HCT116 (cell line): ENCODE measurements at regions not wholly inside any gene's neighbourhood (a gene's known extent, or its start where the extent isn't known, plus 50 kb on each side); places are given as distances from the start of the nearest gene placed in this dataset.

ENCODE experiments used
- ATAC-seq: fragments of 200-7000 bp; cut with Tn5 transposase; 2 replicates; pipeline ENCODE4 v1.9.1; 2020; ENCODE audit warnings: mild to moderate bottlenecking, moderate library complexity
- BruUV-seq: library from RNA; stranded (reverse); fragments of 400-500 nt; replicated peaks from 2 replicates; lab custom pipeline; 2021; lab: Mats Ljungman, UMichigan
- CTCF ChIA-PET: fragments of 300-600 bp; sonication (Branson Sonifier 250); formaldehyde crosslinking; loops from one replicate; lab custom pipeline; 2021; ENCODE audit warnings: antibody characterized with exemption; lab: Charles Lee
- POLR2A ChIA-PET: fragments of 300-600, 350-600 bp; sonication (Branson Sonifier 250); formaldehyde crosslinking; loops from one replicate; lab custom pipeline; 2021; ENCODE audit warnings: antibody characterized with exemption; lab: Charles Lee
- RAD21 ChIA-PET, 2 experiments: fragments of 300-600 bp; sonication (Branson Sonifier 250); formaldehyde crosslinking; loops; one replicate each; lab custom pipeline; 2023; ENCODE audit warnings: low total read pairs in 2 of 2; ENCODE audit not compliant: uncharacterized antibody in 2 of 2, unreplicated experiment in 2 of 2, low non-redundant PET in 1 of 2; lab: Charles Lee
- DNase-seq: peaks from one replicate; pipeline ENCODE4 v3.0.0-alpha.2; 2010; ENCODE audit warnings: low read depth, low spot score
- H2AFZ ChIP-seq: fragments of 200-600 bp; shearing (Covaris generic), sonication (generic); 2 replicates; pipeline ENCODE4 v1.6.1; 2017; ENCODE audit warnings: low read depth, mixed run types, mixed read lengths, antibody characterized with exemption, low read length; ENCODE audit not compliant: poor library complexity, severe bottlenecking
- H3K27ac ChIP-seq: 2 replicates; pipeline ENCODE4 v1.5.1; 2012; ENCODE audit warnings: low read depth, low read length
- H3K27me3 ChIP-seq: fragments of 200-600 bp; sonication (generic); 2 replicates; pipeline ENCODE4 v1.6.1; 2016; ENCODE audit warnings: mixed run types, low read length, mixed read lengths; ENCODE audit not compliant: insufficient read depth
- H3K36me3 ChIP-seq, 2 experiments: fragments of 200-500 bp in 1 of 2; fragments of 200-600 bp in 1 of 2; sonication (Bioruptor generic) in 1 of 2; sonication (generic) in 1 of 2; 2 replicates each; pipeline versions ENCODE4 v1.5.1 to v1.6.1; 2014 to 2016; ENCODE audit warnings: low read length in 2 of 2, inconsistent platforms in 1 of 2, mixed read lengths in 1 of 2, mixed run types in 1 of 2; ENCODE audit not compliant: insufficient read depth in 2 of 2, control insufficient read depth in 1 of 2
- H3K4me1 ChIP-seq, 2 experiments: fragments of 200-600 bp in 1 of 2; sonication (generic) in 1 of 2; 2 replicates each; pipeline versions ENCODE4 v1.5.1 to v1.6.1; 2012 to 2017; ENCODE audit warnings: low read length in 2 of 2, inconsistent platforms in 1 of 2, mild to moderate bottlenecking in 1 of 2, mixed read lengths in 1 of 2, mixed run types in 1 of 2, moderate library complexity in 1 of 2; ENCODE audit not compliant: insufficient read depth in 2 of 2, control insufficient read depth in 1 of 2
- H3K4me2 ChIP-seq: fragments of 200-600 bp; sonication (generic); 2 replicates; pipeline ENCODE4 v1.6.1; 2017; ENCODE audit warnings: mixed run types, low read length, mixed read lengths
- H3K4me3 ChIP-seq, 2 experiments: fragments of 200-600 bp in 1 of 2; sonication (generic) in 1 of 2; replicated peaks in 1 of 2; 2 replicates each; pipeline ENCODE4 v1.5.1; 2011 to 2016; ENCODE audit warnings: low read length in 2 of 2, control low read depth in 1 of 2, low read depth in 1 of 2, mild to moderate bottlenecking in 1 of 2, mixed read lengths in 1 of 2, mixed run types in 1 of 2
- H3K79me2 ChIP-seq: fragments of 200-600 bp; sonication (generic); 2 replicates; pipeline ENCODE4 v1.6.1; 2017; ENCODE audit warnings: mild to moderate bottlenecking, mixed run types, low read length, moderate library complexity, mixed read lengths; ENCODE audit not compliant: insufficient read depth
- H3K9ac ChIP-seq: fragments of 200-600 bp; sonication (generic); 2 replicates; pipeline ENCODE4 v1.6.1; 2016; ENCODE audit warnings: low read length, mixed read lengths
- H3K9me2 ChIP-seq: fragments of 200-600 bp; sonication (generic), shearing (Covaris generic); 2 replicates; pipeline ENCODE4 v1.6.1; 2017; ENCODE audit warnings: mixed run types, mild to moderate bottlenecking, moderate library complexity; ENCODE audit not compliant: insufficient read depth
- H3K9me3 ChIP-seq, 2 experiments: fragments of 200-500 bp in 1 of 2; fragments of 200-600 bp in 1 of 2; sonication (Bioruptor generic) in 1 of 2; sonication (generic) in 1 of 2; 2 replicates each; pipeline ENCODE4 v1.6.1; 2014 to 2017; ENCODE audit warnings: low read length in 2 of 2, mixed read lengths in 2 of 2, inconsistent platforms in 1 of 2, low read depth in 1 of 2, mild to moderate bottlenecking in 1 of 2, mixed run types in 1 of 2, moderate library complexity in 1 of 2; ENCODE audit not compliant: control insufficient read depth in 1 of 2, insufficient read depth in 1 of 2
- H4K20me1 ChIP-seq: fragments of 200-600 bp; sonication (generic), shearing (Covaris generic); 2 replicates; pipeline ENCODE4 v1.6.1; 2017; ENCODE audit warnings: mixed run types, mild to moderate bottlenecking, moderate library complexity; ENCODE audit not compliant: insufficient read depth
- CBX3 ChIP-seq: IDR thresholded peaks from 2 replicates; pipeline ENCODE4 v1.6.1; 2012; ENCODE audit warnings: low read depth
- CEBPB ChIP-seq: IDR thresholded peaks from 2 replicates; pipeline ENCODE4 v1.6.1; 2012; ENCODE audit warnings: low read depth
- EGR1 ChIP-seq: IDR thresholded peaks from 2 replicates; pipeline ENCODE4 v1.6.1; 2012; ENCODE audit warnings: low read depth
- EZH2 ChIP-seq: fragments of 200-600 bp; sonication (generic); IDR thresholded peaks from 2 replicates; pipeline ENCODE4 v1.6.1; 2017; ENCODE audit warnings: antibody characterized with exemption, mixed run types
- EZH2phosphoT487 ChIP-seq: fragments of 200-600 bp; IDR thresholded peaks from 2 replicates; pipeline ENCODE4 v1.6.1; 2018; ENCODE audit warnings: antibody characterized with exemption, borderline replicate concordance
- FOSL1 ChIP-seq: IDR thresholded peaks from 2 replicates; pipeline ENCODE4 v1.6.1; 2012; ENCODE audit warnings: low read depth
- JUND ChIP-seq: IDR thresholded peaks from 2 replicates; pipeline ENCODE4 v1.6.1; 2012
- POLR2A ChIP-seq: IDR thresholded peaks from 2 replicates; pipeline ENCODE4 v1.7.0; 2011; ENCODE audit warnings: borderline replicate concordance; ENCODE audit not compliant: insufficient read depth, insufficient read length; ENCODE audit errors: extremely low read depth
- POLR2AphosphoS5 ChIP-seq: IDR thresholded peaks from 2 replicates; pipeline ENCODE4 v1.6.1; 2011; ENCODE audit warnings: mild to moderate bottlenecking, low read depth, low read length, moderate library complexity
- RAD21 ChIP-seq: IDR thresholded peaks from 2 replicates; pipeline ENCODE4 v1.6.1; 2012; ENCODE audit warnings: low read depth, mild to moderate bottlenecking
- REST ChIP-seq: IDR thresholded peaks from 2 replicates; pipeline ENCODE4 v1.6.1; 2012; ENCODE audit warnings: low read depth
- SIN3A ChIP-seq: IDR thresholded peaks from 2 replicates; pipeline ENCODE4 v1.6.1; 2012; ENCODE audit warnings: low read depth
- SP1 ChIP-seq: IDR thresholded peaks from 2 replicates; pipeline ENCODE4 v1.6.1; 2012; ENCODE audit warnings: low read depth
- SRF ChIP-seq: IDR thresholded peaks from 2 replicates; pipeline ENCODE4 v1.6.1; 2012; ENCODE audit warnings: low read depth
- YY1 ChIP-seq: IDR thresholded peaks from 2 replicates; pipeline ENCODE4 v1.6.1; 2011; ENCODE audit warnings: low read length, low read depth, moderate library complexity, mild to moderate bottlenecking; ENCODE audit not compliant: insufficient replicate concordance; ENCODE audit errors: extremely low read depth
- ZNF274 ChIP-seq: fragments of 200-500 bp; sonication (Bioruptor generic); IDR thresholded peaks from 2 replicates; pipeline ENCODE4 v1.6.1; 2014; ENCODE audit warnings: mild to moderate bottlenecking, low read depth, low read length, inconsistent platforms
- intact Hi-C: fragments of 100-400 bp; cut with micrococcal nuclease; formaldehyde crosslinking; loops from 2 replicates; pipeline ENCODE4 v1.10.0; 2022
- TF ChIP-seq, protein P1 (sequence below), 3 experiments: fragments of 200-600 bp in 1 of 3; sonication (generic) in 1 of 3; IDR thresholded peaks in 2 of 3; conservative IDR thresholded peaks in 1 of 3; 2 replicates each; pipeline ENCODE4 v1.5.1; 2012 to 2017; ENCODE audit warnings: low read depth in 2 of 3, low read length in 2 of 3, antibody characterized with exemption in 1 of 3, borderline replicate concordance in 1 of 3, control low read depth in 1 of 3, mild to moderate bottlenecking in 1 of 3, mixed read lengths in 1 of 3, mixed run types in 1 of 3, moderate library complexity in 1 of 3; ENCODE audit not compliant: insufficient read depth in 1 of 3
- TF ChIP-seq, protein P2 (sequence below): IDR thresholded peaks from 2 replicates; pipeline ENCODE4 v1.6.1; 2012

DNA sequence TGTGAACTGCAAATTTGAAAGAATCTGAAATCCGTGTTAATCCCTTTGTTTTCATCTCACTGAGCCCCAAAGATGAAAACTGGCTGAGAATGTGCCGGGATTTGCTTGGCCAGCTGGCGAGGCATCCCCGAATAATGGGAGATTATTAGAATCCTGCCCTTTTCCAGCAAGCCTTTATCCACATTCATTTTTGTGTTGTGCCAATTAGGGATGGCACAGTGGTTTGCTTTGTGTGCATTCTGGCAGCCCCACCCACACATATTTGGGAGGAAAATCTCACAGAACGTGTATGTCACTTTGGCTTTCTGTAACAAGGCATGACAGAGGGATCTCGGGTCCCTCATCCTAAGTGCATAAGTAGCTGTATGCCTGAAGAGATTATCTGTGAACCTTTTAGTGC, 405.8 kb upstream of the FAM98A start:
- Histone ChIP-seq H3K27me3 (no peaks in the 10 kb centered on the region), H3K9me2 (no peaks in the 10 kb centered on the region), H4K20me1 (no peaks in the 10 kb centered on the region), H3K36me3 (no peaks in the 10 kb centered on the region), H3K9ac (no peak overlapping the region), H3K4me1 (no peaks in the 10 kb centered on the region), H3K27ac (no peak overlapping the region), H3K9me3 (no peaks in the 10 kb centered on the region), H3K79me2 (no peaks in the 10 kb centered on the region), H2AFZ (no peak overlapping the region), H3K4me2 (no peak overlapping the region), H3K4me3 (no peak overlapping the region)
- ChIA-PET POLR2A (no interaction called here), CTCF (no interaction called here), RAD21 (no interaction called here)
- ATAC-seq (no peak), DNase-seq (no peak)
- no peak for TF ChIP-seq SRF
- no peak for TF ChIP-seq RAD21
- BruUV-seq, result no TSS peak
- intact Hi-C loops, result no loop called here

- Histone ChIP-seq H3K9ac (no peak overlapping the region), H3K79me2 (no peaks in the 10 kb centered on the region), H3K36me3 (no peaks in the 10 kb centered on the region), H3K9me3 (no peaks in the 10 kb centered on the region), H3K4me1 (no peaks in the 10 kb centered on the region), H3K9me2 (no peaks in the 10 kb centered on the region), H3K4me2 (no peak overlapping the region), H3K27me3 (no peaks in the 10 kb centered on the region), H4K20me1 (no peaks in the 10 kb centered on the region), H2AFZ (no peak overlapping the region), H3K4me3 (no peak overlapping the region), H3K27ac (no peak overlapping the region)
- TF ChIP-seq JUND, result no peak
- TF ChIP-seq REST, result no peak
- no peak for TF ChIP-seq EGR1
- TF ChIP-seq YY1, result no peak
- TF ChIP-seq, protein P1, sequence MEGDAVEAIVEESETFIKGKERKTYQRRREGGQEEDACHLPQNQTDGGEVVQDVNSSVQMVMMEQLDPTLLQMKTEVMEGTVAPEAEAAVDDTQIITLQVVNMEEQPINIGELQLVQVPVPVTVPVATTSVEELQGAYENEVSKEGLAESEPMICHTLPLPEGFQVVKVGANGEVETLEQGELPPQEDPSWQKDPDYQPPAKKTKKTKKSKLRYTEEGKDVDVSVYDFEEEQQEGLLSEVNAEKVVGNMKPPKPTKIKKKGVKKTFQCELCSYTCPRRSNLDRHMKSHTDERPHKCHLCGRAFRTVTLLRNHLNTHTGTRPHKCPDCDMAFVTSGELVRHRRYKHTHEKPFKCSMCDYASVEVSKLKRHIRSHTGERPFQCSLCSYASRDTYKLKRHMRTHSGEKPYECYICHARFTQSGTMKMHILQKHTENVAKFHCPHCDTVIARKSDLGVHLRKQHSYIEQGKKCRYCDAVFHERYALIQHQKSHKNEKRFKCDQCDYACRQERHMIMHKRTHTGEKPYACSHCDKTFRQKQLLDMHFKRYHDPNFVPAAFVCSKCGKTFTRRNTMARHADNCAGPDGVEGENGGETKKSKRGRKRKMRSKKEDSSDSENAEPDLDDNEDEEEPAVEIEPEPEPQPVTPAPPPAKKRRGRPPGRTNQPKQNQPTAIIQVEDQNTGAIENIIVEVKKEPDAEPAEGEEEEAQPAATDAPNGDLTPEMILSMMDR (IDR thresholded peaks at IDR 0.05 in 2 of 3, conservative IDR thresholded peaks at IDR 0.05 in 1 of 3; ENCODE audit: borderline replicate concordance in 1 of 3, insufficient read depth in 1 of 3, low read depth in 2 of 3, low read length in 2 of 3), result no peak
- TF ChIP-seq FOSL1, result no peak
- TF ChIP-seq CEBPB, result no peak
- TF ChIP-seq EZH2phosphoT487, result no peak
- no peak for TF ChIP-seq SIN3A
- no peak for TF ChIP-seq EZH2
- no peak for TF ChIP-seq SP1
- TF ChIP-seq, protein P2, sequence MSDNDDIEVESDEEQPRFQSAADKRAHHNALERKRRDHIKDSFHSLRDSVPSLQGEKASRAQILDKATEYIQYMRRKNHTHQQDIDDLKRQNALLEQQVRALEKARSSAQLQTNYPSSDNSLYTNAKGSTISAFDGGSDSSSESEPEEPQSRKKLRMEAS, result no peak
- TF ChIP-seq ZNF274, result no peak
- TF ChIP-seq CBX3, result no peak
- no peak for TF ChIP-seq POLR2A
- no peak for TF ChIP-seq POLR2AphosphoS5
- intact Hi-C loops, result no loop called here
- POLR2A ChIA-PET, result no interaction called here
- RAD21 ChIA-PET, result no interaction called here
- BruUV-seq, result no TSS peak
- ATAC-seq (no peak), DNase-seq (no peak)
- CTCF ChIA-PET, result no interaction called here
These were observed 404.7 kb upstream of the FAM98A start for GRCh38 chr2:34003795-34004194.
